ENCODE measurements at regions not wholly inside any gene's neighbourhood (a gene's known extent, or its start where the extent isn't known, plus 50 kb on each side); places are given as distances from the start of the nearest gene placed in this dataset.
A peak's percentile ranks its signal among the peaks of the same experiment; 100 is the strongest.

GRCh38 chr5:50302815-50303490, 138.1 kb downstream of the EMB start:
- no peaks in the 10 kb centered on the region for H3K27me3 ChIP-seq (ENCODE audit: control insufficient read depth, low read length)
- peaks cover 33% of the 10 kb centered on the region for H3K36me3 ChIP-seq (ENCODE audit: control insufficient read depth, low read length)
- peak overlapping the region; percentile 18; the same call in 1 of the 2 replicates for H3K27ac ChIP-seq (ENCODE audit: low read depth, low read length)
- H3K9me3 ChIP-seq (ENCODE audit: control insufficient read depth, insufficient read depth, low read length), result peaks cover 21% of the 10 kb centered on the region; the same call in 1 of the 2 replicates
- H3K4me3 ChIP-seq (ENCODE audit: low read length), result no peak overlapping the region
- no peaks in the 10 kb centered on the region for H4K20me1 ChIP-seq (ENCODE audit: control insufficient read depth, insufficient read depth, low read depth, low read length)
- H3K4me1 ChIP-seq (ENCODE audit: control insufficient read depth, low read length), result peaks cover 69% of the 10 kb centered on the region
- H3F3A ChIP-seq (ENCODE audit: control insufficient read depth, insufficient read depth), result peaks cover 5% of the 10 kb centered on the region
- no peaks in the 10 kb centered on the region for H3K79me2 ChIP-seq (ENCODE audit: control insufficient read depth, low read length)
- no peak overlapping the region; the same call in 1 of the 2 replicates for H3K4me2 ChIP-seq (ENCODE audit: low read length)
- no peaks in the 10 kb centered on the region for H3K9me2 ChIP-seq (replicated peaks; ENCODE audit: control insufficient read depth, low read length)
- TF ChIP-seq EZH2phosphoT487 (IDR thresholded peaks at IDR 0.05; ENCODE audit: borderline replicate concordance, low read length), result no peak

- Histone ChIP-seq H4K20me1 (ENCODE audit: control insufficient read depth, insufficient read depth, low read depth, low read length) (no peaks in the 10 kb centered on the region), H3K27ac (ENCODE audit: low read depth, low read length) (no peak overlapping the region; the same call in 1 of the 2 replicates)
- no peak for TF ChIP-seq EZH2phosphoT487 (IDR thresholded peaks at IDR 0.05; ENCODE audit: borderline replicate concordance, low read length)
- TF ChIP-seq, protein P1, sequence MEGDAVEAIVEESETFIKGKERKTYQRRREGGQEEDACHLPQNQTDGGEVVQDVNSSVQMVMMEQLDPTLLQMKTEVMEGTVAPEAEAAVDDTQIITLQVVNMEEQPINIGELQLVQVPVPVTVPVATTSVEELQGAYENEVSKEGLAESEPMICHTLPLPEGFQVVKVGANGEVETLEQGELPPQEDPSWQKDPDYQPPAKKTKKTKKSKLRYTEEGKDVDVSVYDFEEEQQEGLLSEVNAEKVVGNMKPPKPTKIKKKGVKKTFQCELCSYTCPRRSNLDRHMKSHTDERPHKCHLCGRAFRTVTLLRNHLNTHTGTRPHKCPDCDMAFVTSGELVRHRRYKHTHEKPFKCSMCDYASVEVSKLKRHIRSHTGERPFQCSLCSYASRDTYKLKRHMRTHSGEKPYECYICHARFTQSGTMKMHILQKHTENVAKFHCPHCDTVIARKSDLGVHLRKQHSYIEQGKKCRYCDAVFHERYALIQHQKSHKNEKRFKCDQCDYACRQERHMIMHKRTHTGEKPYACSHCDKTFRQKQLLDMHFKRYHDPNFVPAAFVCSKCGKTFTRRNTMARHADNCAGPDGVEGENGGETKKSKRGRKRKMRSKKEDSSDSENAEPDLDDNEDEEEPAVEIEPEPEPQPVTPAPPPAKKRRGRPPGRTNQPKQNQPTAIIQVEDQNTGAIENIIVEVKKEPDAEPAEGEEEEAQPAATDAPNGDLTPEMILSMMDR (IDR thresholded peaks at IDR 0.05; ENCODE audit: low read depth, low read length, poor library complexity, severe bottlenecking), result no peak
These were observed 139.3 kb downstream of the EMB start for GRCh38 chr5:50301756-50302155.

DNA sequence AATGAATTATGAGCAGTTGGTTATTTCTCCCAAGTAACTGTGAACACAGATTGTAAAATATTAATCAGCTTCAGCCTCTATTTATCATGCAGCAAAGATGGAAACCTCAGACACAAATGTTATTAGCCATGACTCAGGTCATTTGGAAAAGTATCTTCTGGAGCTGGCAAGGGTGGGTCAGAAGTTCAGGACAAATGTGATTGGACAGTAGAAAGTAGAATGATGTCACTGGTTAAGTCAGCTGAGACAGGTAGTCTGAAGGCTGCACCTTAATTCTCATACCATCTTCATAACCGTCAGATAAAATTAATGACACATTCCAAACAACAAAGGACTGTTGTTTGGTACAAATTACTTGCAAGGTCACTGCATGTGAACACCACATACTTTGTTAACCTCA, 140.2 kb downstream of the EMB start:
- Histone ChIP-seq H3K79me2 (ENCODE audit: control insufficient read depth, low read length) (no peaks in the 10 kb centered on the region), H3K4me2 (ENCODE audit: low read length) (peak overlapping the region; percentile 44), H3K4me1 (ENCODE audit: control insufficient read depth, low read length) (peaks cover 57% of the 10 kb centered on the region), H3F3A (ENCODE audit: control insufficient read depth, insufficient read depth) (peaks cover 5% of the 10 kb centered on the region), H3K9me3 (ENCODE audit: control insufficient read depth, insufficient read depth, low read length) (peaks cover 17% of the 10 kb centered on the region; the same call in 1 of the 2 replicates), H3K27me3 (ENCODE audit: control insufficient read depth, low read length) (no peaks in the 10 kb centered on the region), H3K36me3 (ENCODE audit: control insufficient read depth, low read length) (peaks cover 23% of the 10 kb centered on the region), H3K27ac (ENCODE audit: low read depth, low read length) (peak overlapping the region; percentile 46), H3K4me3 (ENCODE audit: low read length) (peak overlapping the region; percentile 1; the same call in 1 of the 2 replicates), H3K9me2 (replicated peaks; ENCODE audit: control insufficient read depth, low read length) (no peaks in the 10 kb centered on the region), H4K20me1 (ENCODE audit: control insufficient read depth, insufficient read depth, low read depth, low read length) (no peaks in the 10 kb centered on the region)
- no peak for TF ChIP-seq EZH2phosphoT487 (IDR thresholded peaks at IDR 0.05; ENCODE audit: borderline replicate concordance, low read length)
- TF ChIP-seq, protein P1 (IDR thresholded peaks at IDR 0.05; ENCODE audit: low read depth, low read length, poor library complexity, severe bottlenecking), result no peak

More at GRCh38 chr5:50301756-50302155, 139.3 kb downstream of the EMB start:
- Histone ChIP-seq H3K4me2 (ENCODE audit: low read length) (no peak overlapping the region), H3K9me2 (replicated peaks; ENCODE audit: control insufficient read depth, low read length) (no peaks in the 10 kb centered on the region), H3K36me3 (ENCODE audit: control insufficient read depth, low read length) (peaks cover 23% of the 10 kb centered on the region), H3K27me3 (ENCODE audit: control insufficient read depth, low read length) (no peaks in the 10 kb centered on the region), H3K4me1 (ENCODE audit: control insufficient read depth, low read length) (peaks cover 63% of the 10 kb centered on the region), H3K79me2 (ENCODE audit: control insufficient read depth, low read length) (no peaks in the 10 kb centered on the region), H3K9me3 (ENCODE audit: control insufficient read depth, insufficient read depth, low read length) (peaks cover 17% of the 10 kb centered on the region; the same call in 1 of the 2 replicates), H3K4me3 (ENCODE audit: low read length) (no peak overlapping the region), H3F3A (ENCODE audit: control insufficient read depth, insufficient read depth) (peaks cover 5% of the 10 kb centered on the region)

DNA sequence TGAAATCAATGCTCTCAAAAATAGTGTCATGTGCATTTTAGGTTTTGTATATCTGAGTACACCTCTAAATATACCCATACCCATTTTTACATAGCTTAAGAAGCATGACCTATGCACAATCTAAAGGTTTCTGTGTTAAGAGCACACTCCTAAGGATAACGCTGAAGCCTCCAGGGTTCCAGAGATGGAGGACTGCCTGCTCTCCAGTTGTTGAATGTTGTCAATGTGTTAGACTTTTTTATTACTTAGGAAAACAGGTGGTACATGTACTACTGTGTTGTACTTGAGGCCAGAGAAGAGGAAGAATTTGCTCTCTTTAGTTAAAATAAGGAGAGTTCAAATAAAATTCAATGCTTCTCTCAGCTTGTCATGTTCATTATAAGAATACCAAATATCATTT, 141.2 kb downstream of the EMB start:
- TF ChIP-seq, protein P1 (IDR thresholded peaks at IDR 0.05; ENCODE audit: low read depth, low read length, poor library complexity, severe bottlenecking), result no peak
- TF ChIP-seq EZH2phosphoT487 (IDR thresholded peaks at IDR 0.05; ENCODE audit: borderline replicate concordance, low read length), result no peak
- Histone ChIP-seq H3K79me2 (ENCODE audit: control insufficient read depth, low read length) (no peaks in the 10 kb centered on the region), H3K4me2 (ENCODE audit: low read length) (peak overlapping the region; percentile 44), H3K9me3 (ENCODE audit: control insufficient read depth, insufficient read depth, low read length) (peaks cover 12% of the 10 kb centered on the region; the same call in 1 of the 2 replicates), H3K27ac (ENCODE audit: low read depth, low read length) (peak overlapping the region; percentile 46), H3K4me1 (ENCODE audit: control insufficient read depth, low read length) (peaks cover 48% of the 10 kb centered on the region), H3K36me3 (ENCODE audit: control insufficient read depth, low read length) (peaks cover 15% of the 10 kb centered on the region), H3F3A (ENCODE audit: control insufficient read depth, insufficient read depth) (no peaks in the 10 kb centered on the region; the same call in 1 of the 2 replicates), H3K27me3 (ENCODE audit: control insufficient read depth, low read length) (no peaks in the 10 kb centered on the region), H3K4me3 (ENCODE audit: low read length) (peak overlapping the region; percentile 1), H4K20me1 (ENCODE audit: control insufficient read depth, insufficient read depth, low read depth, low read length) (no peaks in the 10 kb centered on the region), H3K9me2 (replicated peaks; ENCODE audit: control insufficient read depth, low read length) (no peaks in the 10 kb centered on the region)

Measured in DOHH2 (cell line).